NCI-H748 (cell line): ENCODE measurements at regions not wholly inside any gene's neighbourhood (a gene's known extent, or its start where the extent isn't known, plus 50 kb on each side); places are given as distances from the start of the nearest gene placed in this dataset.
A peak's percentile ranks its signal among the peaks of the same experiment; 100 is the strongest.
"Not testable (repeated sequence)": the region's sequence is repeated elsewhere in the genome, so short reads cannot be mapped to it uniquely, and the experiment has no call there.

Experiments used
- DNase-seq: peaks from one replicate; lab custom pipeline; 2025; ENCODE audit not compliant: unreplicated experiment; lab: John Stamatoyannopoulos, UW

DNA sequence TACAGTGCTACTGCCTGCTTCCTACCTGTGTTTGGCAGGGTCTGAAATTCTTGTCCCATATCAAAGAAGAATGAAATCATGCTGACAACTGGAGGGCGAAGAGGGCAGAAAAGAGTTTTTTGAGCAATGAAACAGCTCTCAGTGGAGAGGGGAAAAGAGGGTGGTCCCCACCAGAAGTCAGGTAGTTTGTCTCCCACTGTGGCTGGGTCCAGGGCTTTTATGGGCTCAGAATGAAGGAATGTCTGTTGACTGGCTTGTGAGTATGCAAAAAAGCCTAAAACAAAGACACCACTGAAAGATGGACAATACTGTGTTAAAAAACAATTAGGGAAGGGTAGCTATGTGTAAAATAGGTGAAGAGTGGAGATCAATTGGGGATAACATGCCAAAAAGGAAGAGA is 115.0 kb downstream of the ADAM29 start:
- DNase-seq = no peak

DNA sequence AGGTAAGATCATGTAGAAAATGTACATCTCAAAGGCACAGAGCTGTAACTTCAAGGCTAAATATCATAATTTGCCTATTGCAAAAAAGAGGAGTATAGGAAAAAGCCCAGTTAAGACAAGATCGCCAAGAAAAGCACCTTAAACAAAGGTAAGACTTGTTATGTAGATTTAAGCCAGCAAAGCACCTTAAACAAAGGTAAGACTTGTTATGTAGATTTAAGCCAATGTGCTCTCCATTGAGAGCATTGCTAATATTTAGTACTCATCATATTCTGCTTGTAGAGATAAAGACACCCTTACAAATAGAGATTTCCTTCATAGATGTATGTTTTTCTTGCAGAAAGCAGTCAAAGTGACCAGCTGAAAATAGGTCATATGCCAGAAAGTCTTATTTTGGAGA is 115.8 kb downstream of the ADAM29 start:
- no peak for DNase-seq

DNA sequence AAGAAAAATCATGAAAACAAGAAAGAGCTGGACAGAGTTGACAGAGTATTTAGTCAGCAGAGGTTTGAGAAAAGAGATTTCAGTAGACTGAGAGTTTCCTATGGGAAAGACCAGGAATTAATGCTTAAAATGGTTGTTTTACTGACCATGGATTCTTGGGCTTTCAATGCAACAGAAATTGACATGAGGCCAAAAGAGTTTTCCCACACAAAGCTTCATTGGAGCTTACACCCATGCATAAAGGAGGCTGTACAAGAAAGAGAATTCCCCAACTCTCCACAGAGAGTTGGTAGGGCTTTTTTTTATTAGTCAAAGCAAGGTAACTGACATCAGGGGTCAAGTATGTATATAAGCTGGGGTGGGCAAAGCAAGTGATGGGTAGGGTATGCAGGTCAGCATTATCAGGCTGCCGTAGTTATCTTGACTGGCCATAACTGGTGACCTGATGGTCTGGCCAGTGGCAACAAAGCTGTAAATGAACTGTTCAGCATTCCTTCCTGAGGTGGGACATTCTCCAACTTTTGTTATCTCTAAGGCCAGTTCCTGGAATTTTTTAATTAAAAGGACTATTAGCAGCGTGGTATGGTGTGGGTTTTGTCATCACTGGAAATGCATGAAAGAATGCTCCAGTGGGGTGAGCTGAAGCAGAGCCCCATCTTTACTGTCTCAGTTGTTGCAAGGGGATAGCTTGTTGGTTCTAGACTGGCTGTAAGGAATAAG is 117.0 kb downstream of the ADAM29 start:
- DNase-seq = no peak

DNA sequence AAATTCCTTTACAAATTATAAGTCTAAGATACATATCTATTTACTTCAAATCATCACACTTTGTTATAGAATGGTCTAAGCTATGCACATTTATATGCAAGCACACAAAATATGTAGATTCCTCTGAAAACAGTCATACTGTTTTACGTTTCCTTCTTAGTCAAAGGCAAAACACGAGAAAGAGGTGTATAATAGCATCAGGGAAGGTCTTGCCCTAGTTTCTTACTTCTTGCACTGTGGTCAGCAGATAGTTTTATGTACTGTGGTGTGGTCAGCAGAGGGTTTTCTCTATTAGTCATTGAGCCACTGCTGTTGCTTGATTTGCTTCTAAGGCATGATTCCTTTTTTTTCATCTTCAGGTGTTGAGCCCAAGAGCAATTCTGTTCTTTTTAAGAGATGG is 117.7 kb downstream of the ADAM29 start:
- no peak for DNase-seq

DNA sequence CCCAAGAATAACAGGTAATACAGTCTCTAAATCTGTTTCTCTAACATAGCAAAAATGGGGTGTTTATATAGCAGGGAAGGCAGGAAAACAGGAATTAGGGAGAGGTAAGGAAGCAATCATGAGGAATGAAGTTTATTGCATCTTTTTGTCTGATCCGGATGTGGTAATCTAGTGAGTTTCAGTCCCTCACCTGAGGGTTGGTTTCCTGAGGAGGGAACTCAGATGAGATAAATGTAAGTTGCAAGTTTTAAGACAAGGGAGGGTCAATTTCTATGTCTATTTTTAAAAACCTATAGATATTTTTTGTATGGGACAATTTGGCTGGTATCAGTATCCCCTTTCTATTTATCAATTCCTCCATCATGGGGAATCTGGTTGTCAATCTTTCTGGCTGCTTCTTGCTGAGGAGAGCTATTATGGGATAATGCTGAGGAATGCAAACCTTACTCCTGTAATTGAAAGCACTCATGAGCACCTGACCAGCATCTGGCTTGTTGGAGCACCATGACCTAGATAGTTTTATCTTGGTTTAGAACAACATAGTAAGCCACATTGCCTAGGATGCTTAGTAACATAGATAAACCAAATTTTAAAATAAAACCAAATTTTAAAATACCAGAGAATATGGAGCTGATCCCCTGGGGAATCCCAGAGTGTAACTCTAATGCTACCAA is 130.1 kb downstream of the ADAM29 start:
- DNase-seq = no peak

DNA sequence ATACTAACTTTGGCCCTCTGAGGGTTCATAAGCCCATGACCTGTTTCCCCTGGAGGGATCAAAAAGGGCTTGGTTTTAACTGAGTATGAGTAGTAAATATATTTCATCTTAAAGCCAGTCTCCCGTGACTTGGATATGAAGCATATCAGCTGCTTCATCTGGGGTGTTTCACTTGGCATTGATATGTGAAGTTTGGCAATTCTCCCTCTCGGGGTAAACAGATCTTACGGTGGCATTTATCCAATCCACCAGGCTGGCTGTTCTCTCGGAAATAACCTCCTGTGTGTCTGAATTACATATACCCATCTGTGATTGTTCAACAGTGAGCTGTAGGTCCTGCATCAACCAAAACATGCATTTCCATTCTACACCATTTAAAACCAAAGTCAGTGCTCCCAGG is 130.7 kb downstream of the ADAM29 start:
- no peak for DNase-seq

DNA sequence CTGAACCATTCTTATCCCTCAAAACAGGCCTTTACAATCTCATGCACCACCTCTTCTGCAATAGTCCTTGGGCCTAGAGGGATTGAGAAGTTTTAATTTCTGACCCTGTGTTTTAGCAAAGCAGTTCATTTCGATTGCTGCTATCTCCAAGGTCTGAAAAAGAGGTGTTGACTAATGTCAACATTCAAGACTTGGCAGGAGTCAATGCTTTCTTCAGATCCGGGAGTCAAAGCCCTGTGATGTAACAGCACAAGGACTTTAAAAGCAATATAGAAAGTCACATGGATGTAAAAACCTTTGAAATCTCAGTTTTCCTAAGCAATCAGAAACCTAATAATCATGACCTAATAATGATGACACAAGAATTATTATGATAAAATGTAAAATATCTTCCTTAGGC is 133.8 kb downstream of the ADAM29 start:
- no peak for DNase-seq

DNA sequence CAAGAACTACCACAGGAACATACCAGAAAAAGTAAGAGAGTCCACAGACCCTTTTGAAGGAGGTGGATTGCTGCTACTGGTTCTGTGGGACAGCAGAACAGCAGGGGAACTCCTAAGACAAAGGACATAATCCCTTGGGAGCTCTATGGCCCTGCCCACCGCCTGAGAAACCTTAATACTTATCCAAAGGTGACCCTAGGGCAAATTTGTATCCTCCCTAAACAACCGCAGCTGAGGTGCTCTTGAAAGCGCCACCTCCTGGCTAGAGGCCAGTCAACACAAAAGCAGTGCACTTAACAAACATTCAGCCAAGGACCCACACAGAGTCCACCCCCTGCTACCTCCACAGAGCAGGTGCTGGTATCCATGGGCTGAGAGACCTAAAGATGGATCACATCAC is 136.8 kb downstream of the ADAM29 start:
- peak; percentile 45 for DNase-seq

DNA sequence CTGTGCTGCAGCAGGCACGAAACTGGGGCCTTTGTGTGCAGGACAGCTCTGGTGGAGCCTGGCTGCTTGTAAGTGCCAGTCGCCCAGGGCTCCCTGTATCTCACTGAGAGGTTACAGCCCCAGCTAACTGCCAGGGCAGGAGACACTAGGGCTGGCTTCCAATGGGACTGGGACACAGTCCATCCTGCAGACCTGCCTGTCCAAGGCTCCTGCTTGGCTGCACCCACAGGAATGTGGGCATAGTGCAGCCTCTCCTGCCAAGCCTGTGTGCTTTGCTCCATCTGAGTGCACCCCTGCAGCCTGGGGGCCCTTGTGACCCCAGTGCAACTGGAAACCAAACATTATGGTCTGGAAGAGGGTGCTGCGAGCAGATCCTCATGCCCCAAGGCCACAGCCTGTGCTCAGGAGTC is 144.0 kb downstream of the ADAM29 start:
- no peak for DNase-seq

DNA sequence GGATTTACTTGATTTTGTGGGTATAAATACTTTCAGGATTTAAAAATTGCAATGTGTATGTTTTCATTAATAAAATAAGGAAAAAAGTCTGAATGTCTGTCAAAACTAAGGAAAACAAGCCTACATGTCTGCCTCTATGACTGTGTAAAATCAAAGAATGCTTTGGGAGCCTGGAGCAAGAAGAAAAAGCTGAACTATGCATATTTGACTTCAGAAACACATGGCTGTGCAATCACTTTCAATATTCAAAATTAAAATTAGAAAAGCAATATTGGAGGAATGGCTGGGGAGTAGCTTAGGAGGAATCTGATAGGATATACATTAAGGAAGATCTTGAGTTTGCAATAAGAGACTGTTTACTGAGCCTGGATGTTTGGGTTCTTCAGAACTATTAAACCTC is 147.1 kb downstream of the ADAM29 start:
- DNase-seq = no peak

DNA sequence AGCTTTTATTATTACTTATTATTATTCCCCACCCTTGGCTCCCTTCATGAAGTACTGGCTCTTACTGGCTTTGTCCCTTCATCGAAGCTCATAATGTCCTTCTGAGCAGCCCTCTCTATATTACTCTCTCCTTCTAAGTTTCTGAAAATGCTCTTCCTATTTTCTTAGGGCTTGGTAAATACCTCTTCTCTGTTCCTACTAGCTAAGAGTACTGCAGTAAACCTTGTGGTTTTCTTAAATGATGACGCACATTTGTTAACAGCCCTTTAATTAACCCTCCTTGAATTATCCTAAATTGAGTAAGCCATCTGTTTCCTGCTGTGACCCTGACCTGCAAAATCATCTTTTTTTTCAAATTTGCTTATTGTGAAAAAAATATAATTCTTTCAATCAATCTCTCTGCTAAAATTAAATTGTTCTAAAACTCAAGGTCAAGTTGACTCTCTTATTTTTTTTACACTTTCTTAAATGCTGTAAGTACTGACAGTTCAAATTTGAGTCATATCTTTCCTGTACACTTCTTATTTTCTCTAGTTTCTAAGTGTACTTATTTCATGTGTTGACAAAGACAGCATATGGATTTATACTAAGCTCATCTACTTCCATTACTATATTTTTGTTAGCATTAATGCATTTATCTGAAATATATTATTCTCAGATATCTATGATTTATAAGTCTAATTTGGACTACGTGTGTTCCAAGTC is 148.9 kb downstream of the ADAM29 start:
- DNase-seq = peak; percentile 31

DNA sequence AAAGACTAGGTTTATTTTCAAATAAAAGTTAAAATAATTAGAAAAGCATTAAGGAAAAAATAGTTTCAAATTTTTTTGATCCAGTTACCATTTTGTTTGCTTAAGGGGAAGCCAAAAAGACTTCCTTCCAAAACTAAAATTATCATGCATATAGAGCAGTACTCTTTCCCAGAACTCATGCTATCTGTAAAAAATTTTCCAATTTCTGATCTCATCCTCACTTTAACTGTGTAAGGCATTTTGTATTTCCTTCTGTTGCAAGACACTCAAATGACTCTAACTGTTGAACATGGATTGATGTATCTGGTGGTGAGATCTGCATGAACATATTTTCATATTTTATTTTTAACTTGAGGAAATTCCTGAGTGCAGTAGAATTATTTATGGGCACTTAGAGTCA is 150.1 kb downstream of the ADAM29 start:
- DNase-seq = no peak

DNA sequence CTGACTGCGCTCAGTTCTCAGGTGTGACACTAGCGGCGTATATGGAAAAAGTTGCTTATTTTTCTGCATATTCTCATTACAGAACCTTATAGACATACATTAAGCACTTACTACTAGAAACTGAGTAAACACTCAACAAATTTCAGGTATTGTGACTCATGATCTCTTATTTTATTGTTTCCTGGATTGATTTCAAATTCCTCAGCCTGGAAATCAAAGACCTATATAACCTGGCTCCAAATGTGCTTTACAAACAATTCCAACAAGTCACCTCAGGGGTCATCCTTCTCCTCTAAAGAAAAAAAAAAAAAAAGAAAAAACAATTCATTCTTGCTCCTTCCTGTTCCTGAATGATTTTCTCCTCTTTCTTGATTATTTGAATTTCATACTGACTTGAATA is 152.3 kb downstream of the ADAM29 start:
- DNase-seq = no peak

DNA sequence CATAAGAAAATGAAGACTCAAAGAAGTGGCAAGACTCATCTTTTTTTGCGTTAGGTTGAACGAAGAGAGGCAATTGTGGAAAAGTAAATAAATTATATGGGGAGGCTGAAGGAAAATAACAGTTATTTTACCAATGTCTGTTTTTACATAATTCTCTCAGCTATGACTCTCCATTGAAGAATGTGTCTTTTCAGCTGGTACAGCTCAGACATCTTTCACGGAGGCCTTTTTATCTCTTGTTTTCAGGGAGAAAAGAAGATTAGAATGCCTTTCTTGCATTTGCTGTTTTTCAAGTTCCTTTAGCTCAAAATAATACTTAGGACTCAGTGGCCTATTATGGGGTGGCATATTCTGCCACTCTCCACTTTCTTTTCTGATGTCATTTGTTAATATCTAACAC is 153.0 kb downstream of the ADAM29 start:
- DNase-seq = no peak

DNA sequence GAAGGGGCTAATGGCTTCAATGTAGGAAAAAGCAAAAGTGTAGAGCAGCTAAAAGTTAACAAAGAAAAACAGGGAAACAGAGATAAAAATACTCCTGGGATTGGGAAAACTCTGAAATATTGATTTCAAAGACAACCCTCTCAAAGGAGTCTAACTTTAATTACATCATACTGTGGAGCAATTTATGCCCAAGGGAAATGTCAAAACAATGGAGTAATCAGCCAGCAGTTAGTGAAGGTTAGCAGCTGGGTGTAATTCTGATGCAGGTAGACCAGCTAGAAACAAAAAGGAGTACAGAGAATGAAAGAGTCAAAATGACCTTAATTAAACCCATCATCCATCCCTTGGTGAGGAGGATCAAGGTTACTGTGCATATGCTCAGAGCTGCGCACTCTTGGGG is 169.0 kb downstream of the ADAM29 start:
- no peak for DNase-seq

DNA sequence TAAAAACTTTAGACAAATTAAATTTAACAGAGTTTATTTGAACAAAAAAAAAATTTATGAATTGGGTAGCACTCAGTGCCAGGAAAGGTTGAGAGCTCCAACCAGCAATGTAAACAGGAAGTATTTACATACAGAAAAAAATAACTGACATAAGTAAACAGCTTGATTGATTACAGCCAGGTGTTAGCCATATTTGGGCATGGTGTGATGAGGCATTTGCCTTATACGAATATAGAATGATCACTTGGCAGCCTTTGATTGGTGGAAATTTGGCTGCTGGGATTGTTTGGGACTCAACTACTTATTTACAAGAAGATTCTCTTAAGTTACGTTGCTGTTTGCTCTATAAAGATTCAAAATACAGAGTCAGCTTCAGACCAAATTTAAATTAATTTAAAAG is 172.0 kb downstream of the ADAM29 start:
- peak; percentile 67 for DNase-seq

DNA sequence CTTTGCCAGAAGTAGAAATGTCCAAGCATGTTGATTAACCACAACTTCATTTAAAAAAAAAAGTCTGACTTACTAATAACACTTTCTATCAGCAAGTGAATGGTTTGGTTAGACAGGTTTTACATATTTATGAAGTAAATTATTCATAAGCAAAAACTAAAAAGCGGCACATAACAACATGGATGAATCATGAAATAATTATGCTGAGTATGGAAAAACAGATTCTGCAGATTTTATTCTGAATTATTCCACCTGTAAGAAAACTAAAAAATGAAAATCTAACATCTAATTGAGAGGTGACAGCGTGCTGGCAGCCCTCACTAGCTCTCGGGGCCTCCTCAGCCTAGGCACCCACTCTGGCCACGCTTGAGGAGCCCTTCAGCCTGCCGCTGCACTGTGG is 173.5 kb downstream of the ADAM29 start:
- DNase-seq = no peak

DNA sequence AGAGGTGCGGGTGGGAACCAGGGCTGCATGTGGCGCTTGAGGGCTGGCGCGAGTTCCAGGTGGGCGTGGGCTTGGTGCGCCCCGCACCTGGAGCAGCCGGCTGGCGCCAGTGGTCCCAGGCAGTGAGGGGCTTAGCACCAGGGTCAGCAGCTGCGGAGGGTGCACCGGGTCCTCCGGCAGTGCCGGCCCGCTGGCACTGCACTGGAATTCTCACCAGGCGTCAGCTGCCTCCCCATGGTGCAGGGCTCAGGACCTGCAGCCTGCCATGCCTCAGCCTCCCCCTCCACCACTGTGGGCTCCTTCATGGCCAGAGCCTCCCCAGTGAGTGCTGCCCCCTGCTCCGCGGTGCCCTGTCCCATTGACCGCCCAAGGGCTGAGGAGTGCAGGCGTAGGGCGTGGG is 174.0 kb downstream of the ADAM29 start:
- DNase-seq = no peak

DNA sequence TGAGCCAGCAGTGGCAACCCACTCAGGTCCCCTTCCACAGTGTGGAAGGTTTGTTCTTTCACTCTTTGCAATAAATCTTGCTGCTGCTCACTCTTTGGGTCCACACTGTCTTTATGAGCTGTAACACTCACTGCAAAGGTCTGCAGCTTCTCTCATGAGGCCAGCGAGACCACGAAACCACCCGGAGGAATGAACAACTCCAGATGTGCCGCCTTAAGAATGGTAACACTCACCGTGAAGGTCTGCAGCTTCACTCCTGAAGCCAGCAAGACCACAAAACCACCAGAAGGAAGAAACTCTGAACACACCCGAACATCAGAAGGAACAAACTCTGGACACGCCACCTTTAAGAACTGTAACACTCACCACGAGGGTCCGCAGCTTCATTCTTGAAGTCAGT is 174.9 kb downstream of the ADAM29 start:
- DNase-seq = not testable (repeated sequence)

DNA sequence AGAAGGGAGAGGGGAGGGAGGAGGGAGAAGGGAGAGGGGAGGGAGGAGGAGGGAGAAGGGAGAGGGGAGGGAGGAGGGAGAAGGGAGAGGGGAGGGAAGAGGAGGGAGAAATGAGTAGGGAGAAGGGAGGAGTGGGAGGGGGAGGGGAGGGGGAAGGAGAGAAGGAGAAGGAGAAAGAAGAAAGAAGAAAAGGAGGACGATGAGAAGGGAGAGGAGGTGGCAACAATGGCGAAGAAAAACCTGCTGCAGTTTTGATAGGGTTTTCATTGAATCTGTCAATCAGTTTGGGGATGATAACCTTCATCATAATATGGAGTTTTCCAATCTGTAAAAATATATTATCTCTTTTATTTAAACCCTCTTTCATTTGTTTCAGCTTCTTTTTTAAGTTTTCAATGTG is 185.2 kb downstream of the ADAM29 start:
- DNase-seq = no peak

DNA sequence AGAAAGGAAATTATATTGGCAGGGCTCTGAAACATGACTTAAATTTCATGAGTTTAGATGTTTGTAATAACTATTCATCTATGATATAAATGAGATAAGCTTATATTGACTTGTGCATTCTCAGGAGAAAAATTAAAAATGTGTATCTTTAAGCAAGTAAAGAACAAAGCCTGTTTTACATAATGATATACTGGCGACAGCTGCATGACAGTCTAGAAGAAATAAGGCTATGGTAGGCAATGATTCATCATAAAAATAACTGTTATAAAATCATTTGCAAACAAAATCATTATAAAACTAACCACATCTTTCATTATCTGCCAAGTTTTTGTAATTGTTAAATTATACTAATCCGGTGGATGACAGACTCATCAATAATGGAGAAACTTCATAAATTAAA is 188.1 kb downstream of the ADAM29 start:
- DNase-seq = no peak

DNA sequence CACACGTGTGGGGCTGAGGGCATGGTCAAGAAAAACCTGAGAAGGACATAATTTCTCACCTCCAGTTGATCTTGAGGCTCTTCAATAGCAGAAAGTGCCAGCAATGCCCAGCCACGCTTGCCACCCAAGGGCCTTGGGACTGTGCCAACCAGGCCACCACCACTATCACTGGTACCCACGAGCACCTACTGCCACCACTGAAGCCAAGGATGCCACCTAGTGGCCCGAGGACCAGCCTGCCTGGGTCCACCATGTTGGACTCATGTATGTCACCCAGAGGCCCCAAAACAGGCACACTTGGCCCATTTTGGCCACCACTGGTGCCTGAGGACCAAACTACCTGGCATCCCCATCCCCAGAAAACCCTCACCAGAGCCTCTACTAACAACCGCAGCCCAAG is 191.8 kb downstream of the ADAM29 start:
- DNase-seq = no peak
